ENCODE measurements at regions not wholly inside any gene's neighbourhood (a gene's known extent, or its start where the extent isn't known, plus 50 kb on each side); places are given as distances from the start of the nearest gene placed in this dataset.

DNA sequence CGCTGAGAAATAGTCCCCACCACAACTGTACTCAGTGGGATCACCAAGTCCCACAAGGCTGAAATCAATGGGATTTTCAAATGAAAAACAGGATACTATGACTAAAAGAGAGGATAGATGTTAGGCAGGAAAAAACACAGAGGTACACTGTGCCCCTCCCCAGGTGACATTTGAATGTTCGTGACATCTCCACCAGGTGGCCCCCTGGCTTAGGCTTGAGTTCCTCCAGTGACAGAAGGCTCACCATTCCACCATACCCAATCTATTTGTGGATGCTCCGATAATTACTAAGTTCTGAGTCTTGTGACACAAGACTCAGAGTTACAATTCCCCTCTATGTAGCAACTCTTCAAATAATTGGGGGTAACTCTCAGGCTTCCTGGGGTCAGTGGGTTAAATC is 77.5 kb upstream of the KCNMA1 start:
- Histone ChIP-seq H3K9me3 (no peaks in the 10 kb centered on the region), H3K27me3 (no peaks in the 10 kb centered on the region), H3K4me1 (no peaks in the 10 kb centered on the region), H3K4me3 (no peak overlapping the region), H3K27ac (no peak overlapping the region), H3K36me3 (no peaks in the 10 kb centered on the region)
- FAIRE-seq: no peak
- ATAC-seq: no peak
- no peak for DNase-seq
- intact Hi-C loops (cut with DNase I): loop anchor here in 1 of 3 donors (10.0 kb wide), 1 partner anchor 540 kb away; no protein-coding TSS in a partner anchor
- 57 to 69% methylated on average over 3 of the region's 3 CpGs for WGBS, 2 donors
- TF ChIP-seq, protein P1, sequence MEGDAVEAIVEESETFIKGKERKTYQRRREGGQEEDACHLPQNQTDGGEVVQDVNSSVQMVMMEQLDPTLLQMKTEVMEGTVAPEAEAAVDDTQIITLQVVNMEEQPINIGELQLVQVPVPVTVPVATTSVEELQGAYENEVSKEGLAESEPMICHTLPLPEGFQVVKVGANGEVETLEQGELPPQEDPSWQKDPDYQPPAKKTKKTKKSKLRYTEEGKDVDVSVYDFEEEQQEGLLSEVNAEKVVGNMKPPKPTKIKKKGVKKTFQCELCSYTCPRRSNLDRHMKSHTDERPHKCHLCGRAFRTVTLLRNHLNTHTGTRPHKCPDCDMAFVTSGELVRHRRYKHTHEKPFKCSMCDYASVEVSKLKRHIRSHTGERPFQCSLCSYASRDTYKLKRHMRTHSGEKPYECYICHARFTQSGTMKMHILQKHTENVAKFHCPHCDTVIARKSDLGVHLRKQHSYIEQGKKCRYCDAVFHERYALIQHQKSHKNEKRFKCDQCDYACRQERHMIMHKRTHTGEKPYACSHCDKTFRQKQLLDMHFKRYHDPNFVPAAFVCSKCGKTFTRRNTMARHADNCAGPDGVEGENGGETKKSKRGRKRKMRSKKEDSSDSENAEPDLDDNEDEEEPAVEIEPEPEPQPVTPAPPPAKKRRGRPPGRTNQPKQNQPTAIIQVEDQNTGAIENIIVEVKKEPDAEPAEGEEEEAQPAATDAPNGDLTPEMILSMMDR (IDR thresholded peaks at IDR 0.05): no peak

DNA sequence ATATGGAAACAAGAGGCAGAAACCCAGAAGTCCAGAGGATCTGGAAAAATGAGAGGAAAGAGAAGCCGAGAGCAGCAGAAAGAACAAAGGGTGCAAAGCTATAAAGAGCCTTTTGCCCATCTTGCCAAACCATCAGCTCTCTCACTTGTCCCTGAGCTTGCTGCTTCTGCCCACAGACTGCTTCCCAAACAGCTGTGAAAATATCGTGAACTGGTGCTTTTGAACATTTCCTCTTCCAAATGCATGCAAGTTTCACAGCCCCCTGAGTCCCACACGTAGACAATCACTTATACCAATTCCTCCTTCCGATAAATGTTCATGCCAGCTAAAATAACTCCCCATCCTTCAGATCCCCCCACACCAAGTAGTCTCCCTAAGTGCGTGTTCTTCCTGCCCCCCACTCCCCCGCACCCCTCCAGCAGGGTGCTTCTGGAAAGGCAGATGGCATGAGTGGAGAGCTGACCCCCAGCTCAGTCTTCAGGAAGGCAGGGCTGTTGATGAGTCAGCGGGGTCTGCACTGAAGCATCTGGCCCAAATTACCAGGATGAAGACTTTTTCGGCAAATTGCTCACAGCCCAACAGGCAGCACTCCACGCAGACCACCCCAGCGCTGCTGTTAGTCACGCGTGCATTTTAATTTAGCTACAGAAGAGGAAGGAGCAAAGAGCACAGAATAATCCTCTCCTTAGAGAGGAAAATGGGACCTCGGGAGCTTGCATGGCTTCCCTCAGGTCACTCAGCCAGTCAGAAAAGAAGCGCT is 76.1 kb upstream of the KCNMA1 start:
- TF ChIP-seq, protein P1 (IDR thresholded peaks at IDR 0.05): no peak
- Histone ChIP-seq H3K36me3 (no peaks in the 10 kb centered on the region), H3K9me3 (no peaks in the 10 kb centered on the region), H3K27ac (no peak overlapping the region), H3K27me3 (no peaks in the 10 kb centered on the region), H3K4me3 (no peak overlapping the region), H3K4me1 (no peaks in the 10 kb centered on the region)
- DNase-seq (no peak), ATAC-seq (no peak), FAIRE-seq (no peak)
- intact Hi-C loops (cut with DNase I): loop anchor here in 2 of 3 donors (5.0 to 10.0 kb wide), 2 partner anchors 539 to 546 kb away; no protein-coding TSS in a partner anchor
- WGBS, 2 donors: 64 to 68% methylated on average over 14 of the region's 14 CpGs

DNA sequence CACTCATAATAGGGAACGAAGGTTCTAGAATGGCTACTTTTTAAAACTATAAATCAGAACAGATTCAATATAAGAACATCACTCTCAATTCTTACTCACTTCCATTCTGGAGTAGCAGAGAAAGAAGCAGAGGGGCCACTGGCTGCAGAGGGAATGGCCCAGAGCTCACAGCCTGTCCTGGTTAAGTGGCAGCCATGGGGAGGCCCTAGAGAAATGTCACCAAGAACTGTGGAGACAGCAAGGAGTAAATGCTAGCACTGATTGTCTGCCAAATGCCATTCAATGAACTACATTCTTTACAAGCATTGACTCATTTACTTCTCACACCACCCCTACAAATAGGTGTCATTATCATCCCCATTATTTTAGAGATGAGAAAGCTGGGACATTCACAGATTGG is 74.6 kb upstream of the KCNMA1 start:
- TF ChIP-seq, protein P1 (IDR thresholded peaks at IDR 0.05): no peak
- H3K4me3 ChIP-seq: no peak overlapping the region
- WGBS, 2 donors: 92 to 94% methylated on average over 1 of the region's 1 CpG
- FAIRE-seq (no peak), DNase-seq (no peak), ATAC-seq (no peak)
- no peaks in the 10 kb centered on the region for H3K9me3 ChIP-seq
- H3K4me1 ChIP-seq: no peaks in the 10 kb centered on the region
- H3K27ac ChIP-seq: no peak overlapping the region
- intact Hi-C loops (cut with DNase I): loop anchor here in 2 of 3 donors (5.0 to 10.0 kb wide), 2 partner anchors 537 to 545 kb away; no protein-coding TSS in a partner anchor
- H3K27me3 ChIP-seq: no peaks in the 10 kb centered on the region
- H3K36me3 ChIP-seq: no peaks in the 10 kb centered on the region

DNA sequence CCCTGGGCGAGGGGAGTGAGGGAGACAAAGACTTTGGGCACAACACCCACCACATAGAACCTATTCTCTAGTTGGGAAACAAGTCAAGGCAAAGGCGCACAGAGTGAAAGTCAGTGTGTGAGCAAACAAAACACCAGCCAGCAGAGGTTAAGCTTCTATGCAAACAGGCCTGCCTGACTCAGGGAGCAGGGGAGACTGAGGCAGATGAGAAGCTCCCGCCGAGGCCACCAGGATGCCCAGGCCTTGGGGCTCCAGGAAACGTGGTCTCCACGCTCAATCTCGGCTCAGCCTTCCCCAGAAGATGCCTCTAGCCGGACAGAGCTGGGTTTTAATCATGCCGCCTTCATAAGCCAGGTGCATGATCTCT is 74.1 kb upstream of the KCNMA1 start:
- no peak for DNase-seq
- Histone ChIP-seq H3K9me3 (no peaks in the 10 kb centered on the region), H3K4me1 (no peaks in the 10 kb centered on the region), H3K36me3 (no peaks in the 10 kb centered on the region), H3K4me3 (peak overlapping the region in 1 of 4 donors; percentile 43), H3K27ac (no peak overlapping the region), H3K27me3 (no peaks in the 10 kb centered on the region)
- intact Hi-C loops (cut with DNase I): loop anchor here in 2 of 3 donors (5.0 to 10.0 kb wide), 2 partner anchors 537 to 544 kb away; no protein-coding TSS in a partner anchor
- TF ChIP-seq, protein P1 (IDR thresholded peaks at IDR 0.05): no peak
- no peak for FAIRE-seq
- WGBS, 2 donors: 29 to 32% methylated on average over 9 of the region's 9 CpGs
- ATAC-seq: peak in 2 of 4 donors; percentile 4 to 16
